GM21528 (cell line): ENCODE measurements at regions not wholly inside any gene's neighbourhood (a gene's known extent, or its start where the extent isn't known, plus 50 kb on each side); places are given as distances from the start of the nearest gene placed in this dataset.
A peak's percentile ranks its signal among the peaks of the same experiment; 100 is the strongest.
"Not testable (repeated sequence)": the region's sequence is repeated elsewhere in the genome, so short reads cannot be mapped to it uniquely, and the experiment has no call there.

Source experiments
- ATAC-seq: cut with Tn5 transposase; IDR thresholded peaks from one replicate; pipeline ENCODE4 v1.9.1; 2021; ENCODE audit warnings: mild to moderate bottlenecking, moderate library complexity; ENCODE audit not compliant: unreplicated experiment, low FRiP score

GRCh38 chr13:23947893-23948292, 50.6 kb upstream of the C1QTNF9B start:
- no peak for ATAC-seq

GRCh38 chr13:23949200-23949599, 51.9 kb upstream of the C1QTNF9B start:
- no peak for ATAC-seq

- no peak for ATAC-seq
These were observed 52.4 kb upstream of the C1QTNF9B start for GRCh38 chr13:23949736-23950135.

- no peak for ATAC-seq
These were observed 53.6 kb upstream of the C1QTNF9B start for GRCh38 chr13:23950736-23951510.

DNA sequence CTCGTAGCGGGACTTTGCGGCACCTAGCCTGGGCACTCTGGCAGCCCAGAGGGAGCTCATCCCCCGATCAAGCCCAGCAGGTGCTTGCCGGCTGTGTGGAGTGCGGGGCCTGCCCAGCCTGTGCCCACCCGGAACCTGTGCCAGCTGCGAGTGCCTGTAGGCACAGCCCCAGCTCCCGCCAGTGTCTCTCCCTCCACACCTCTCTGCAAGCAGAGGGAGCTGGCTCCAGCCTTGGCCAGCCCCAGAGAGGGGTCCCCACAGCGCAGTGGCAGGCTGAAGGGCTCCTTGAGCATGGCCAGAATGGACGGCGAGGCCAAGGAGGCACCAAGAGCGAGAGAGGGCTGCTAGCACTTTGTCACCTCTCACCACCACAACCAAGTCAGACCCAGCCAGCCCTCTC, 55.5 kb upstream of the C1QTNF9B start:
- no peak for ATAC-seq

- ATAC-seq, result no peak
These were observed 56.7 kb upstream of the C1QTNF9B start for GRCh38 chr13:23953860-23954512.

DNA sequence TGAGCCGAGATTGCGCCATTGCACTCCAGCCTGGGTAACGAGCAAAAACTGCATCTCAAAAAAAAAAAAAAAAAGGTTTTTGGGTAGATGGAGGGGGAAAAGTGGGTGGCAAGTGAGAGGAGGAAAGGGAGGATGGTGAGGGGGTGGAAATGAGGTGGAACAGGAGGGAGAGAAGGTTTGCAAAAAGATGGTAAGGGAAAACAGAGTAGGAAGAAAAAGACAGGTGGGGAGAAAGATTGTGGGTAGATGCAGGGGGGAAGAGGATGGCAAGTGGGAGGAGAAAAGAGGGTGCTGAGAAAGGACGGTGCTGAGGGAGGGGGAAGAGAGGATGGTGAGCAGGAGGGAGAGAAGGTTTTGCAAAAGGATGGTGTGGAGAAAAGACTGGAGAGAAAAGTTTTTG, 57.8 kb upstream of the C1QTNF9B start:
- ATAC-seq, result no peak

GRCh38 chr13:23956106-23956505, 58.8 kb upstream of the C1QTNF9B start:
- no peak for ATAC-seq

- ATAC-seq, result no peak
These were observed 60.7 kb upstream of the C1QTNF9B start for GRCh38 chr13:23957981-23958380.

DNA sequence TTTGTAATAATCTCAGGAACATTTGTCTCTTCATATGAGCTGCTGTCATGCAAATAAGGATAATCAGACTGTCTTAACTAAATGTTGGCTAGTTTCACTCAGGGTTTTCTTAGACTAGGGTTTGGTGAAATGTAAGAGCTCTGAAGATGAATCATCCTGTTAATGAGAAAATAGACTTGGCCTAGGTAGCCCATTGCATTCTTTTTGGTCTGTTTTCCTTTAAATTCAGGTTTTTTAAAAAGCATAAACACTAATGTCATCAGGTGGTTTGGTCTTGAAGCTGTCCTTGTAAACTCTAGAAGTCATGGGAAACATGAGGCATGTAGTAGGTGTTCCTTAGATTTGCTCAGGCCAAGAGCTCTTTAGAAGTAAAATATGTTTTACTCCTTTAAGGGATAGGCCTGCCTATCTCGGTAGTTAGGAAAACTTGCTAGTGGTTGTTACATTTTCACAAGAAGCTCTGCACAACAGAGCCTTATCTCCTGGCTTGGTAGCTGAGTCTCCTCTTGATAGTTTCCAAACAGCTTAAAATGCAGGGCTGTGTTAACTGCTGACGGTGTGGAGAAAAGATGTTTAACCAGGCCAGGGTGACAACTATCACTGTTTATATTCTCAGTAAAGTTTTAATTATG, 62.0 kb upstream of the C1QTNF9B start:
- ATAC-seq, result no peak

- no peak for ATAC-seq
These were observed 63.4 kb upstream of the C1QTNF9B start for GRCh38 chr13:23960566-23961156.

DNA sequence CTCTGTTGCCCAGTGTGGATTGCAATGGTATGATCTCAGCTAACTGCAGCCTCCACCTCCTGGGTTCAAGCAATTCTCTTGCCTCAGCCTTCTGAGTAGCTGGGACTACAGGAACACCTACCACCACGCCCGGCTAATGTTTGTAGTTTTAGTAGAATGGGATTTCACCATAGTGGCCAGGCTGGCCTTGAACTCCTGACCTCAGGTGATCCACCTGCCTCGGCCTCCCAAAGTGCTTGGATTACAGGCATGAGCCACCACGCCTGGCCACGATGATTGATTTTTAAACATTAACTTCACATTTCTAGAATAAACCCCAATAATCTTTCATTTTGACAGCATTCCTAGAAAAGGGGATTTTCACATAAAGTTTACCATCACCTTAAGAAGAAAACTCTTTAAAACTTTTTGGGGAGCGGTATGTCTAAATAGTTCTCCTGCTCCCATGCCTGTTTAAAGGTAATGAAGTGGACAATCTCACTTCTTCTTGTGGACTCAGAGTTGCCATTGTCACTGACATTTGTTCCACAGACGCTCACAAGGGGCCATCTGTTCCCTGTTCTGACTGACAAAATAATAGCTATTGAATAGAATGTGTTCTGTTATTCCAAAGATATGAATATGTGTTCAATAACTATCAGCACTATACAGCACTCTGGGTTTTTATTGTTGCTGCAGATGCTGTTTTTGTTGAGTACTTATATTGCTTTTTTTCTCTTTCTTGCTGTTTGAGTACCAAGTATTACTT, 66.1 kb upstream of the C1QTNF9B start:
- no peak for ATAC-seq

- no peak for ATAC-seq
These were observed 66.6 kb upstream of the C1QTNF9B start for GRCh38 chr13:23963947-23964346.

DNA sequence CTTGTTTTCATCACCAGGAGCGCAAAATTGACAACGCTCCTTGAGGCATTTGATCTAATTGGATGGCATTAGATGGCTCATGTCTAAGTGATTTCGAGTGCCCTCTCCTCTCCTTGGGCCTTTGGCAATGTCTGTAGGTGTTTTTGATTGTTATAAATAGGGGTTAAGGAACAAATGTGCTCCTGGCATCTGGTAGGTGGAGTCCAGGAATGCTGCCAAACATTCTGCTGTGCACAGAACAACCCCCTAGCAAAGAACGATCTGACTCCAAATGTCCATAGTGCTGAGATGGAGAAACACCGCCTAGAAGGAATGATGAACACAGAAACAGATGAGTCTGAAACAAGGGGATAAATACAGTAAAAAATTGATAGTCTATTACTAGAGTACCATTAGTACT, 68.0 kb upstream of the C1QTNF9B start:
- no peak for ATAC-seq

GRCh38 chr13:23966221-23966690, 69.0 kb upstream of the C1QTNF9B start:
- ATAC-seq, result no peak

DNA sequence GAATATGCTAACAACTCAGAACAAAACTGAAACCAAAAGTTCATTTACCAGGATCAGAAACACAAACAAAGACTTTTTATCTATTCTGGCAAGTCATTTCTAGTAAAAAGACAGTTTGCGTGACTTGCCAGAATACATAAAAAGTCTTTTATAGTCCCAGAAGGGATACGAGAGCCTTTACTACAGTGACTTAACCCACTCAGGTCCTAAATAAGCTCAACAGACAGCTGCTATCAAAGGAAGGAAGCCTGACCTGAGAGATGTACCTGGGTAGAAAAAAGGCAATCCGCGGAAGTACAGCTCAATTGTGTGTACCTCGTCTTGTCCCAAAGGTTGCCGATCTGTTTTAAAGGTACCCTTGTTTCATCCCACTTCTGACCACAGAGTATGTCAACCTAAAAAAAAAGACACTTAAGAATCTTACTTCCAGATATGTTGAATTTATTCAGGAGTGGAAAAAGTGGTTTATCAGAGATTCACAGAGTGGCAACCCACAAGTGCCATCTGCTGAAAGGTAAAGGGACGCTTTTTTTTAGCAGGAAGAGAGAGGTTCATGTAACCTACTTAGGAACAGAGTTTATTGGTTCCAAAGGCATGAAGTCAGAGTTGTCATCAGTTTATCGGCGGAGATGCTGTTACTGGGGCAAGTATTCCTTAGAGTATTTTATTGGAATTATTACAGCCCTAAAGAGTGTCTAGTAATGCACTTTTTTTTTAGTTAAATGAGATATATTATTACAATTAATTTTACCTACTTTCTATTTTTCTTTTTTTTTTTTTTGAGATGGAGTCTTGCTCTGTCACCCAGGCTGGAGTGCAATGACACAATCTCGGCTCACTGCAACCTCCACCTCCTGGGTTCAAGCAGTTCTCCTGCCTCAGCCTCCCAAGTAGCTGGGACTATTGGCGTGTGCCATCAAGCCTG, 69.7 kb upstream of the C1QTNF9B start:
- peak; percentile 73 for ATAC-seq

DNA sequence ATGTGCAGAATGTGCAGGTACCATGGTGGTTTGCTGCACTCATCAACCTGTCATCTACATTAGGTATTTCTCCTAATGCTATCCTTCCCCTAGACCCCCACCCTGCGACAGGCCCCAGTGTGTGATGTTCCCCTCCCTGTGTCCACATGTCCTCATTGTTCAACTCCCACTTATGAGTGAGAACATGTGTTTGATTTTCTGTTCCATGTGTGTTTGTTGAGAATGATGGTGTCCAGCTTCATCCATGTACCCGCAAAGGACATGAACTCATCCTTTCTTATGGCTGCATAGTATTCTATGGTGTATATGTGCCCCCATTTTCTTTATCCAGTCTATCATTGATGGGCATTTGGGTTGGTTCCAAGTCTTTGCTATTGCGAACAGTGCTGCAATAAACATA, 70.5 kb upstream of the C1QTNF9B start:
- ATAC-seq, result not testable (repeated sequence)

DNA sequence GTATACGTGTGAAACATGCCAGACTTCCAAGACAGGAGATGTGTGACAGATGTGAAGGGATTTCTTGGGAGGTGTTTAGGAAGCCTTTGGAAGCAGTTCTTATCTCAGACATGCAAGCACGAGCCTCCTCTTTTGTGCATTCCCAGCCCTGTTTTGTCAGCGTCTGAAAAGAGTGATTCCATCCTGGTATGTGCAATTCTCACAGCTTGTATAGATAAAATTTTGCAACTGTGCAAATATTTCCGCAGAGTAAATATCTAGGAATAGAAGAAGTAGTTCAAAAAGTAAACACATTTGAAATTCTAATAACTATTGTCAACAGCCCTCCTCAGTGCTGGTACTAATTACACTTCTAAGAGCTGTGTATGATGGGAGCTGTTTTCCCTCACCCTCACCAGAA, 72.3 kb upstream of the C1QTNF9B start:
- ATAC-seq, result no peak

- ATAC-seq, result peak; percentile 68
These were observed 82.3 kb upstream of the C1QTNF9B start for GRCh38 chr13:23979361-23980159.
